Omental fat pad (tissue), 3 donors: ENCODE measurements at regions not wholly inside any gene's neighbourhood (a gene's known extent, or its start where the extent isn't known, plus 50 kb on each side); places are given as distances from the start of the nearest gene placed in this dataset.

Experiments used
- ATAC-seq: fragments of 150-250 bp; one replicate; pipeline ENCODE4 v1.9.1; 2016; ENCODE audit warnings: mild to moderate bottlenecking, moderate library complexity; ENCODE audit not compliant: low FRiP score
- DNase-seq: peaks from one replicate; pipeline ENCODE4 v3.0.0-alpha.2; 2019; ENCODE audit warnings: low spot score
- CTCF ChIP-seq, 3 donors: fragments of 450-650 bp; IDR thresholded peaks; one replicate each; pipeline ENCODE4 v1.5.1; 2016 to 2017; ENCODE audit warnings: antibody characterized with exemption in 3 of 3, mild to moderate bottlenecking in 3 of 3, moderate library complexity in 2 of 3

DNA sequence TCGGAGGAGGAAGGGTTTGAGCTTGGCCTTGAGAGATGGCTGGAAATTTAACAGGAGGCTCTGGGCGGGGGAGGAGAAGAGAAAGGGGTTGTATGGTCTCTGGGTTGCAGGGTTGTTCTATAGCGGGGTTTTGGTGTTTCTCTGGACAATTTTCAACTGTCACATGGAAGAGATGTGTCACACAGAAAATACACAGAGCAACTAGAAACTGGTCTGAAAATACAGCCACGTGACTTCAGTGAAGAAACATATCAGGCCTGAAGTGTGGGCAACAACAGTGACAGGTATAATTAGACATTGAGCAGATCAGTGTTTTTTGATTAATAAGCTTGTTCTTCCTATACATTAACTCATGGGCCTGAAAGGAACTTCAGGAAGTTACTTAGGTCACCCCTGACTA is 205.3 kb upstream of the HMGA2 start:
- ATAC-seq: no peak
- no peak for TF ChIP-seq CTCF (IDR thresholded peaks at IDR 0.05)
- no peak for DNase-seq

DNA sequence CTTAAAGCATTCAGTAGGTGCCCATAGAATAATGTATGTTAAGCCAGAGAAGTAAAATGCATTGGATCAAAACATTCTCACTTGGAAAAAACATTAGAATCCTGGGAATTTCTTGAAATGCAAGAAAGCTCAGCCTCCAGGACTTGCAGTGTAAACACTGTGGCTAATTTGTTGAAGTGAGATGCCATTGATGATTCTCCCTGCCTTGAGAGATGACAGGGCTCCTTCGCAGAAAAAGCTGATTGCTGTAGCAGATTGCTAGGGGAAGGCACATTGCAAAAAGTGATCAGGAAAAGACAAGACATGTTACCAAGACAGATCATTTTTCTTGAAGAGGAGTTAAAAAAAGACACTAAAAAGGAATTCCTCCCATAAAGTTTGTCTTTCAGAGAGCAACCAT is 204.2 kb upstream of the HMGA2 start:
- DNase-seq (no peak), ATAC-seq (no peak)
- no peak for TF ChIP-seq CTCF (IDR thresholded peaks at IDR 0.05)

DNA sequence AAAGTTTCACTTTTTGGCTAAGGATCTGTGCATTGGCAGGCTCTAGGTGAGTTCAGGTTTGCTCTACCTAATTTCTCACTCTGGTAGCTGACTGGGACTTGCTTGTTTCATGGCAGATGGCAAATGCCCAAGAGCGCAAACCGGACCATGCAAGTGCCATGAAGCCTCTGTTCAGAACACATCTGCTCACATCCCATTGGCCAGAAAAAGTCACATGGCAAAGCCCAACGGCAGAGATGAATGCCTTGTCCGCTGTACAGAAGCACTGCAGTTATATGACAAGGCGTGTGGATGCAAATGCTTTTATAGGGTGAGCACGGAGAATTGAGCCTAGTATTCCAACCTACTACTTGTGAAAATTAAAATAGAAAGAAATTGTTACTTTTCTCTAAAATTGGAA is 202.2 kb upstream of the HMGA2 start:
- TF ChIP-seq CTCF (IDR thresholded peaks at IDR 0.05): no peak
- ATAC-seq (no peak), DNase-seq (no peak)

DNA sequence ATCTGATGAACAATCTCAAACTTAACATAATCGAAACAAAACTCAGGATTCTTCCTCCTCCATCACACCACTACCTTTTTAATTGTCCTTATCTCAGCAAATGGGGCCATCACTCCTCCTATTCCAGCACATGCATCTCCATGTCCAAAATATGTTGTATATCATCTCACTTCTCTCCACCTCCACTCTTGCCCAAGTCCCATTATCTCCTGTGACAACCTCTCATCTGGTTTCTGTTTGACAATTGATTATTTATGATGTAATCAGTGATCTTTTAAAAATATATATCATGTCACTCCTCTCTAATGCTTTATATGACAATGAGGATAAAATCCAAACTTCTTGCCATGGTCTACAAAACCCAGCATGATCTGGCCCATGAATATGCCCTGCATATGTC is 200.8 kb upstream of the HMGA2 start:
- ATAC-seq: no peak
- no peak for TF ChIP-seq CTCF (IDR thresholded peaks at IDR 0.05)
- no peak for DNase-seq

DNA sequence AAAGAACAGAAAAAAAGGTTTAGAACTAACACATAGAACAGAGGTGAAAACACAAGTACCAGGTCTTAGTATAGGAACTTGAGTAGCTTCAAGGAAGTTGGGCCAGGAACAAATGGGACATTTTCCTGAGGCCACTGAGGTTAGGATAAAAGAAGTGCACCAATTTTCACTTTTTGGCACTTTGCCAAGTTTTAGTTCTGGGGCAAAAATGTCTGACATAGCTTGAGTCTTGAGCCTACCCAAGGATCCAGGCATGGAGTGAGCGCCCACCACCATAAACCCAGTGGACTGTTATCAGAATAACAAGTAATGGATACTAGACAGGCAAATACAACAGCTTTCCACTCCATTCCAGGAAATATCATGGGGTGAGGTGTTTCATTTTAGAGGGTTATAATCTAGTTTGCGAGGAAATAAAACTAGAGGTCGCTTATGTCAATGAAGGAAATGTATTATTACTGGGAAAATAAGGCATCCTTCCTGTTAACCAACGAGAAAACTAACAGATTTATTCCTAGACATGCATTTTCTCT is 199.7 kb upstream of the HMGA2 start:
- no peak for TF ChIP-seq CTCF (IDR thresholded peaks at IDR 0.05)
- ATAC-seq (no peak), DNase-seq (no peak)

- TF ChIP-seq CTCF (IDR thresholded peaks at IDR 0.05): no peak
Measured at GRCh38 chr12:65628061-65628460, 196.2 kb upstream of the HMGA2 start.

DNA sequence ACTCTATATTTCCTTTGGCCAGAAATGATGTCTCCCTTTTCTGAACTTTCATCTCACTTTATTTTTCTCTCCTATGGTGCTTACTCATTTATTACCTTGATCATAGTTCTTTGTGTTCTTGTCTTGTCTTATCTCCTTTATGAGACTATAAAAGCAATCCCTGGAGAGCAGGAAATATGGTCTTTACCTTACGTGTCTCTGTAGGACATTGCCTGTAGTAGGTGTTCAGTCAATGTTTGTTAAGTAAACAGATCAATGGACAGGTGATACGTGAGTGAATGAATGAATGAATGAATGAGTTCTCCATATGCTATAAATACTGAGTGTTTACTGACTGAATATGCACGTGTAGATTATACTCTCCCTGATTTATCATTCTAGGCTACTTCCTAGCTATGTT is 193.7 kb upstream of the HMGA2 start:
- no peak for TF ChIP-seq CTCF (IDR thresholded peaks at IDR 0.05)
- no peak for ATAC-seq
- DNase-seq: no peak

More at GRCh38 chr12:65628061-65628460, 196.2 kb upstream of the HMGA2 start:
- DNase-seq (no peak), ATAC-seq (no peak)
